ENCODE measurements at regions not wholly inside any gene's neighbourhood (a gene's known extent, or its start where the extent isn't known, plus 50 kb on each side); places are given as distances from the start of the nearest gene placed in this dataset.

DNA sequence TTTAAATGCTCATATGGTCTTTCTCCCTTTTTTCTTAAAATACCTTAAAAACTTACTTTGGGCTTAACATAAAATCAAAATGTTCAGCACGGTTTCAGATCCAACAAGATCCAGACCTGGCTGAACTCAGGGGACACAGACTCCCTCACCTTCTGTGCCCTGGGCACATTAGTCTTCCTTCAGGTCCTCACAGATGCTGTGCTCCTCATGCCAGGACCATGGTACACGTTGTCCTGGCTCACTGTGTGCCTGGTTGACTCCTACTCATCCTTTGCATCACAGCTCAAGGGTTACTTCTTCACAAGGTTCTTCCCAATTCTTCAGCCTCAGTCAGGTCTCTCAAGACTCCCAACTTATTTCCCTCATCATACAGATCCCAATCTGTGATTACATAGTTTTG, 73.6 kb upstream of the TCF21 start:
- H3K4me1 ChIP-seq (ENCODE audit: control insufficient read depth, insufficient read depth, low read length), result no peaks in the 10 kb centered on the region
- no peaks in the 10 kb centered on the region for H3K36me3 ChIP-seq (ENCODE audit: control insufficient read depth, insufficient read depth, low read length)
- H3K9me3 ChIP-seq (ENCODE audit: control insufficient read depth, low read length), result no peaks in the 10 kb centered on the region
- H3K27ac ChIP-seq (ENCODE audit: insufficient read depth, low read depth, low read length, poor library complexity, severe bottlenecking), result no peak overlapping the region
- H3K4me3 ChIP-seq (ENCODE audit: insufficient read depth, low read depth, low read length), result no peak overlapping the region
- H3K27me3 ChIP-seq (ENCODE audit: control insufficient read depth, insufficient read depth, low read length, poor library complexity, severe bottlenecking), result no peaks in the 10 kb centered on the region
- 85% methylated on average over 2 of the region's 2 CpGs for WGBS, 2 experiments

DNA sequence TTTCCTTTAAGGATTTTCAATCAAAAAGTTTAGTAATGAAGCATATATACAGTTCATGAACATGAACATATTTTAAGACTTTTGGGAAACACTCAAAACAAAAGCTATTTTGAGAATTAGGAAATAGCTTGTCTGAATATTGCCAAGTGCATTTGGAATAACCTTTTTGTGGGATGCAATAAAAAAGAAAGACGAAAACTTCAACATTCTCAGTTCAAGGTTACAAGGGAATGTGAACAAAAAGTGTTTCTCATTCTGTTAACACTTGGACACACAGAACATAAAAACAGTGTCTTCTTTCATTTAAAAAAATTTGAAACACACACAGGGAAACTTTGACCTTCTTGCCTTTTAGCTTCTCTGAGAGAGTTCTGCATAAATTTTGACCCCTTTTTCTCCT, 72.7 kb upstream of the TCF21 start:
- no peaks in the 10 kb centered on the region for H3K36me3 ChIP-seq (ENCODE audit: control insufficient read depth, insufficient read depth, low read length)
- H3K9me3 ChIP-seq (ENCODE audit: control insufficient read depth, low read length), result no peaks in the 10 kb centered on the region
- no peaks in the 10 kb centered on the region for H3K4me1 ChIP-seq (ENCODE audit: control insufficient read depth, insufficient read depth, low read length)
- H3K4me3 ChIP-seq (ENCODE audit: insufficient read depth, low read depth, low read length), result no peak overlapping the region
- H3K27ac ChIP-seq (ENCODE audit: insufficient read depth, low read depth, low read length, poor library complexity, severe bottlenecking), result no peak overlapping the region
- 100% methylated on average over 1 of the region's 1 CpG for WGBS, 2 experiments
- H3K27me3 ChIP-seq (ENCODE audit: control insufficient read depth, insufficient read depth, low read length, poor library complexity, severe bottlenecking), result no peaks in the 10 kb centered on the region

DNA sequence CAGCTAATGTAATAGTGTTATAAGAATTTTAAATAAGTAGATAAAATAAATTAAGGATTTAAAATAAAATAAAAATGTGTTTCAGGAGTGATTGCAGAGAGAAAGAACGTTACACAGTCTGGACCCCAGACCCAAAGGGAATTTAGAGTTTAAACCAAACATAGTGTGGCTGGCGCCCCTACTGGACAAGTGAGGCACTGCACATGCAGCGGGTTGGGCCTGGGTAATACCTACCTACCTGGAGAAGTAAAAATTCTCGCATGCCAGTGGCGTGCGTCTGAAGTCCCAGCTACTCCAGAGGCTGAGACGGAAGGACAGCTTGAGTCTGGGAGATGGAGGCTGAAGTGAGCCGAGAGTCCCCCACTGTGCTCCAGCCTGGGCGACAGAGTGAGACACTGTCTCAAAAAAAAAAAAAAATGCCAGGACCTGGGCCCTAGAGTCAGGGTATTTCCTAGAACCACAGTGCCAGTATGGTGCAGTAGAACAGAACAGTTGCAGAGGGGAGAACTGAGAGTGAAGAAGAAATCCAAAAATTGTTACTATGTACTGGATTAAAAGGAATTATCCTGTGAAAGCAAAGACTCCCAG, 71.4 kb upstream of the TCF21 start:
- no peaks in the 10 kb centered on the region for H3K9me3 ChIP-seq (ENCODE audit: control insufficient read depth, low read length)
- H3K27me3 ChIP-seq (ENCODE audit: control insufficient read depth, insufficient read depth, low read length, poor library complexity, severe bottlenecking), result no peaks in the 10 kb centered on the region
- WGBS, 2 experiments, result 78% methylated on average over 9 of the region's 9 CpGs

DNA sequence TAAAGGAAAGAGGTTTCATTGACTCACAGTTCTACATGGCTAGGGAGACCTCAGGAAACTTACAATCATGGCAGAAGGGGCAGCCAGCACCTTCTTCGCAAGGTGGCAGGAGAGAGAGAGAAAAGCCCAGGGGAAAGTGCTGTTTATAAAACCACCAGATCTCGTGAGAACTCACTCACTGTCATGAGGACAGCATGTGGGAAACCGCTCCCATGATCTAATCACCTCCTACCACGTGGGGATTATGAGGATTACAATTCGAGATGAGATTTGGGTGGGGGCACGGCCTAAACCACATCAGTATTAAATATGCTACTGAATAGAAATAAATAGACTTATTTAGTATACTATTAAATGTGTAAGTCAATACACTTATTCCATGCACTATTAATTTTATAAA, 70.6 kb upstream of the TCF21 start:
- Histone ChIP-seq H3K27me3 (ENCODE audit: control insufficient read depth, insufficient read depth, low read length, poor library complexity, severe bottlenecking) (no peaks in the 10 kb centered on the region), H3K27ac (ENCODE audit: insufficient read depth, low read depth, low read length, poor library complexity, severe bottlenecking) (no peak overlapping the region), H3K9me3 (ENCODE audit: control insufficient read depth, low read length) (no peaks in the 10 kb centered on the region), H3K36me3 (ENCODE audit: control insufficient read depth, insufficient read depth, low read length) (no peaks in the 10 kb centered on the region), H3K4me1 (ENCODE audit: control insufficient read depth, insufficient read depth, low read length) (no peaks in the 10 kb centered on the region), H3K4me3 (ENCODE audit: insufficient read depth, low read depth, low read length) (no peak overlapping the region)
- 93 to 100% methylated on average over 3 to 4 of the region's 6 CpGs for WGBS, 2 experiments

More for the DNA sequence above, 71.4 kb upstream of the TCF21 start:
- Histone ChIP-seq H3K4me1 (ENCODE audit: control insufficient read depth, insufficient read depth, low read length) (no peaks in the 10 kb centered on the region), H3K36me3 (ENCODE audit: control insufficient read depth, insufficient read depth, low read length) (no peaks in the 10 kb centered on the region), H3K27ac (ENCODE audit: insufficient read depth, low read depth, low read length, poor library complexity, severe bottlenecking) (no peak overlapping the region), H3K4me3 (ENCODE audit: insufficient read depth, low read depth, low read length) (no peak overlapping the region)

DNA sequence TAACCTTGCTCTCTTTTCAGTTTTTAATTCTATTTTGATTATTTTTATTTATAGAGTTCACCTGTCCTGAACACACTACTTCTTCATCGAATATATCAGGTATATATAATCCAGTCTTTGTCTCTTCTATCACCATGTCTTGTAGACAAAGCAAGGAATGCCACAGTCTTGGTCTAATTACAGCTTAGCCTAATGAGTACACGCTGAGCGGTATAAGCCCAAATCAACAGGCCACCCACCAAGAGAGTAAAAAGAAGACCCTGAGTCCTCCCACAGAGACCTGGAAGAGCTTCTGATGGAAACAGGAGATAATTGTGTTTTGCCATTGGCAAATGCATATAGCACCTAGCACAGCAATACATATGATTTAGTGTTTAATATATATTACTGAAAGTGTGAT, 68.7 kb upstream of the TCF21 start:
- Histone ChIP-seq H3K9me3 (ENCODE audit: control insufficient read depth, low read length) (no peaks in the 10 kb centered on the region), H3K4me1 (ENCODE audit: control insufficient read depth, insufficient read depth, low read length) (no peaks in the 10 kb centered on the region), H3K36me3 (ENCODE audit: control insufficient read depth, insufficient read depth, low read length) (no peaks in the 10 kb centered on the region), H3K27ac (ENCODE audit: insufficient read depth, low read depth, low read length, poor library complexity, severe bottlenecking) (no peak overlapping the region), H3K27me3 (ENCODE audit: control insufficient read depth, insufficient read depth, low read length, poor library complexity, severe bottlenecking) (no peaks in the 10 kb centered on the region), H3K4me3 (ENCODE audit: insufficient read depth, low read depth, low read length) (no peak overlapping the region)
- WGBS, 2 experiments, result 44 to 64% methylated on average over 3 of the region's 3 CpGs

DNA sequence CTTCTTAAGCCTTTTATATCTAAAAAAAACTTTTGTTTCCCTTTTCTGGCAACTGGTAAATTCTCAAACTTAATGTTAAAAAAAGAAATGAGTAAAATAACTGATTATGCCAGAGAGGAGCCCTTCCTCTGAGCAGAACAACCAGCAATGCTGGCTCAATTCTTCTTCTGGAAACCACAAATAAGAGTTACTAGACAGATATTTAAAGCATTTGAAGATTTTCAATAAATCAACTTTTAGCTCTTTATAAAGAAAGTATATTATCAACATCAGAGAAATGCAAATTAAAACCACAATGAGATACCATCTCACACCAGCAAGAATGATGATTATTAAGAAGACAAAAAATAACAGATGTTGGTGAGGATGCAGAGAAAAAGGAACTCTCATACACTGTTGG, 61.1 kb upstream of the TCF21 start:
- H3K27me3 ChIP-seq (ENCODE audit: control insufficient read depth, insufficient read depth, low read length, poor library complexity, severe bottlenecking), result no peaks in the 10 kb centered on the region

DNA sequence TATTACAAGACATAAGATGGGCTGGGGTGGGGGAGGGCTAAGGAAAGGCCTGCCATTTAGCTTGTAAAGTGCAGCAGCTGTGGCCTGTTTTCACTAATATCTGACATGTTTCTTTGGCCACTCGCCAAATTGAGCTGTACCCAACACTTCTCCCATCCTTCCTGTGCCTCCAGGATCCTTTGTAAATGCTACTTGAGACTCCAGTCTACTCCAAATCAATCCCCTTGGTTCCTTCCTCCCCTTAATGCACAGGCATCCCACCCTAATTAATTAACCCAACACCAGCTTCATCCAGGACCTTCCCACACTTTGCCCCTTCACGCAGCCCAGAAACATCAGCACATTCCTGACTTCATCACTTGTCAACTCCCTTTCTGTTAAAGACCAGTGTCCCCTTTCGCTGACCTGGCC, 55.0 kb upstream of the TCF21 start:
- H3K36me3 ChIP-seq (ENCODE audit: control insufficient read depth, insufficient read depth, low read length), result no peaks in the 10 kb centered on the region
- H3K4me1 ChIP-seq (ENCODE audit: control insufficient read depth, insufficient read depth, low read length), result no peaks in the 10 kb centered on the region
- H3K9me3 ChIP-seq (ENCODE audit: control insufficient read depth, low read length), result no peaks in the 10 kb centered on the region
- H3K4me3 ChIP-seq (ENCODE audit: insufficient read depth, low read depth, low read length), result no peak overlapping the region
- 83 to 89% methylated on average over 3 of the region's 3 CpGs for WGBS, 2 experiments
- H3K27me3 ChIP-seq (ENCODE audit: control insufficient read depth, insufficient read depth, low read length, poor library complexity, severe bottlenecking), result no peaks in the 10 kb centered on the region
- no peak overlapping the region for H3K27ac ChIP-seq (ENCODE audit: insufficient read depth, low read depth, low read length, poor library complexity, severe bottlenecking)

More for the DNA sequence above, 61.1 kb upstream of the TCF21 start:
- H3K4me3 ChIP-seq (ENCODE audit: insufficient read depth, low read depth, low read length), result no peak overlapping the region
- no peak overlapping the region for H3K27ac ChIP-seq (ENCODE audit: insufficient read depth, low read depth, low read length, poor library complexity, severe bottlenecking)
- no peaks in the 10 kb centered on the region for H3K9me3 ChIP-seq (ENCODE audit: control insufficient read depth, low read length)
- no peaks in the 10 kb centered on the region for H3K4me1 ChIP-seq (ENCODE audit: control insufficient read depth, insufficient read depth, low read length)
- H3K36me3 ChIP-seq (ENCODE audit: control insufficient read depth, insufficient read depth, low read length), result no peaks in the 10 kb centered on the region

DNA sequence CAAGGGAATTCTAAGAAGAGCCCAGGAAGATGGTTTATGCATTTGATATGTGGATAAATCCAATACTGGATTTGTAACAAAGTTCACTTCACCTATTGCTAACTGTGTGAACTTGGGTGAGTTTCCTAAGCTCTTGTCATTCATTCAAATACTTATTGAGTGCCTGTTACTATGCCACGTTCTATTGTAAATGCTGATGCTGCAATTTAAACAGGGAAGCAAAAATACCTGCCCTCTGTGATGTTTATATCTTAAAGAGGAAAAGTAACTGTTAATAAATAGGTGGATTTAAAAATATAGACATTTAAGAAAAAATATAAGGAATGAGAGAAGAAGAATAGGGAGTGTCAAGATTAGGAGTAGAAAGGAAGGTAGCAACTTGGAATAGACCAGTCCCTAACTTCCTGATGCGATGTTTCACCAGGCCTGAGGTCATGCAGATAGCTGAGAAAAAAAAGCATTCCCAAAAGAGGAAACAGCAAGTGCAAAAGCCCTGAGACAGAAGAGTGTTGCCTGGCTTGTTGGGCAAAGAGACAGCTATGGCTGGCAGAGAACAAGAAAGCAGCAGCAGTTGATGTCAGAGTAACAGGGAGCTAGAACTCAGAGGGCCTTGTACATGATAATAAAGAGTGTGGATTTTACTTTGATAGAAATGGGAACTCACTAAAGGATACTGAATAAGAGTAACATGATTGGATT, 54.3 kb upstream of the TCF21 start:
- Histone ChIP-seq H3K36me3 (ENCODE audit: control insufficient read depth, insufficient read depth, low read length) (no peaks in the 10 kb centered on the region), H3K4me3 (ENCODE audit: insufficient read depth, low read depth, low read length) (no peak overlapping the region), H3K4me1 (ENCODE audit: control insufficient read depth, insufficient read depth, low read length) (no peaks in the 10 kb centered on the region), H3K9me3 (ENCODE audit: control insufficient read depth, low read length) (no peaks in the 10 kb centered on the region), H3K27me3 (ENCODE audit: control insufficient read depth, insufficient read depth, low read length, poor library complexity, severe bottlenecking) (no peaks in the 10 kb centered on the region), H3K27ac (ENCODE audit: insufficient read depth, low read depth, low read length, poor library complexity, severe bottlenecking) (no peak overlapping the region)
- WGBS, 2 experiments, result 91 to 93% methylated on average over 2 of the region's 2 CpGs

DNA sequence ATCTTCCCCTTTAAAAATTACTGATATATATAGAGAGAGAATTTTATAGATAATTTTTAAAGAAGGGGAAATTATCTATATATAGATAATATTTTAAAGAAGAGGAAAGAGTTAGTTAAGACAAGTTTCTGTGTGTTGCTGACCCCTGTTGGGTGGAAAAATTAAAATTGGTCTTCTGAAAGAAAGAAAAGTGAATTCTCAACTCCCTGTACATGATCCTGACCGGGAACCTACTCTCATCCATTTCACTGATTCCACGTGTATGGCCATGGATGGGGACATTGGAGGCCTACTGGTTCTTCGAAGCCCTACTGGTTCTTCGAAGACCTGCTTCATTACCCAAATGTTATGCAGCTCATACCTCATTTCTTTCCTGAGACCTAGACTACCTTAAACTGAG, 53.0 kb upstream of the TCF21 start:
- Histone ChIP-seq H3K9me3 (ENCODE audit: control insufficient read depth, low read length) (no peaks in the 10 kb centered on the region), H3K4me3 (ENCODE audit: insufficient read depth, low read depth, low read length) (no peak overlapping the region), H3K27me3 (ENCODE audit: control insufficient read depth, insufficient read depth, low read length, poor library complexity, severe bottlenecking) (no peaks in the 10 kb centered on the region), H3K36me3 (ENCODE audit: control insufficient read depth, insufficient read depth, low read length) (no peaks in the 10 kb centered on the region), H3K27ac (ENCODE audit: insufficient read depth, low read depth, low read length, poor library complexity, severe bottlenecking) (no peak overlapping the region), H3K4me1 (ENCODE audit: control insufficient read depth, insufficient read depth, low read length) (no peaks in the 10 kb centered on the region)
- WGBS, 2 experiments, result 89 to 93% methylated on average over 4 of the region's 4 CpGs

DNA sequence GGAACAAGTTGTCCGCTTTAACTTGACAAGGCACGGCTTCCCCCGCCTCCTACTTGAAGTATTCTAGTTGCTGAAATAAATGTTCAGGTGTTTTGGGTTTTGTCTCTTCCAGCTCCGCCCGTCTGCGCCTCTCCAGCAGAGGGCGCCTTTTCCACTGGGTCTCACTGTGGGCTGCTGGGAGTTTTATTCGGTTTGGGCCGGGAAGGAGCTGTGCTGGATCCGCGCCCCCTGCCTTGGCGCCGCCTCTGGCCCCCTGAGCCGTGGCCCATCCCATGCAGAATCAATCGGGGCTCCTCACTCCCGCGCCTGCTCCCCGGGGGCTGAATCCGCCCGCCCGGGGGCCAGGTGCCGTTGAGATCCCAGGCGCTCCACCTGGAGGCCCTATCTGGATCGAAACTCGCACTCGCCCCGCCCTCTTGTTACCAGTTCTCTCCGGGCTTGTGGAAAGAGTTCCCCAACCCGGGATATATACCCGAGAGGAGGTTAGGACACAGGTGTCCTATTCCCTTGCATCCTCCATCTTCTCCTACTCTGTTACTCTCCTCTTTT, 51.0 kb upstream of the TCF21 start:
- Histone ChIP-seq H3K27ac (ENCODE audit: insufficient read depth, low read depth, low read length, poor library complexity, severe bottlenecking) (no peak overlapping the region), H3K4me3 (ENCODE audit: insufficient read depth, low read depth, low read length) (peak overlapping the region; percentile 47), H3K9me3 (ENCODE audit: control insufficient read depth, low read length) (no peaks in the 10 kb centered on the region), H3K4me1 (ENCODE audit: control insufficient read depth, insufficient read depth, low read length) (no peaks in the 10 kb centered on the region), H3K36me3 (ENCODE audit: control insufficient read depth, insufficient read depth, low read length) (no peaks in the 10 kb centered on the region), H3K27me3 (ENCODE audit: control insufficient read depth, insufficient read depth, low read length, poor library complexity, severe bottlenecking) (no peaks in the 10 kb centered on the region)
- WGBS, 2 experiments, result 8% methylated on average over 29 to 30 of the region's 30 CpGs
